GM13977 (cell line): ENCODE measurements at regions not wholly inside any gene's neighbourhood (a gene's known extent, or its start where the extent isn't known, plus 50 kb on each side); places are given as distances from the start of the nearest gene placed in this dataset.

Experiments
- DNase-seq: peaks from one replicate; pipeline ENCODE4 v3.0.0; 2012; ENCODE audit warnings: low spot score
- in situ Hi-C: fragments of 300-500 bp; cut with MboI; formaldehyde crosslinking; loops from one replicate; pipeline ENCODE4 v1.12.0; 2022; ENCODE audit warnings: low sequenced_read_pairs, low pct_unique_long_range_greater_than_20kb, mixed read lengths, inconsistent platforms; ENCODE audit not compliant: unreplicated experiment
- TF ChIP-seq, protein P1 (sequence below): IDR thresholded peaks from 2 replicates; pipeline ENCODE4 v1.5.1; 2012; ENCODE audit warnings: mild to moderate bottlenecking, control low read depth; ENCODE audit not compliant: insufficient read depth; ENCODE audit errors: extremely low read depth, missing control alignments

DNA sequence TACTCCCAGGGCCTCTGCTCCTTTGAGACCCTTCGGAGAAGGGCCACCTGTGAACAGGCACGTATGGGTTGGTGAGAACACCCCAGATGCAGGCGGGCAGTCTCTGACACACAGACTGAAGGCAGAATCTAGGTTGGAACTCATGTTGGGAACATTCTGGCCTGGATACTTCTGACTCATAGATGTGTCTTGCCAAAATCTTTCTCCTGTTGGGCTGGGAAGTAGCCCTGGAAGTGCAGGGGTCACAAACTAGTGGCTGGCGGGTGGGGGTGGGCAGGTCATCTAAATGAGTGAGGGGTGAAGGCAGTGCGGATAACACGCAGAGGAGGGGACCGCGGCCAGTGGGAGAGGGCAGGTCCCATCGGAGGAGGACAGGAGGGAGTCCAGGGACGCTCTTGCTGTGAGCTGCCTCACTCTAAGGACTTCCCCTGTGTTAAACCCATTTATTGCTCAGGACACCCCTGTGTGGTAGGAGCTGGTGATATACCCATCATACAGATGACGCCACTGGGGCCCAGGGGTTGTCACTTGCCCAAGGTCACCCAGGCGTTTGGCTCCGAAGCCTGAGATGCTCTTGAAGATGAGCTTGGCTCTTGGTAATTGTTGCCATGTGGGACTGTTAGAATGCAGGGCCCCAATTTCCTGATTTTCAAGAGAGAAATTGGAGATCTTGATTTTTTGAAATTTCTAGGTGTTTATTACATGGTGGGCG, 181.0 kb downstream of the PTPRU start:
- no peak for DNase-seq
- in situ Hi-C loops = no loop called here
- TF ChIP-seq, protein P1, sequence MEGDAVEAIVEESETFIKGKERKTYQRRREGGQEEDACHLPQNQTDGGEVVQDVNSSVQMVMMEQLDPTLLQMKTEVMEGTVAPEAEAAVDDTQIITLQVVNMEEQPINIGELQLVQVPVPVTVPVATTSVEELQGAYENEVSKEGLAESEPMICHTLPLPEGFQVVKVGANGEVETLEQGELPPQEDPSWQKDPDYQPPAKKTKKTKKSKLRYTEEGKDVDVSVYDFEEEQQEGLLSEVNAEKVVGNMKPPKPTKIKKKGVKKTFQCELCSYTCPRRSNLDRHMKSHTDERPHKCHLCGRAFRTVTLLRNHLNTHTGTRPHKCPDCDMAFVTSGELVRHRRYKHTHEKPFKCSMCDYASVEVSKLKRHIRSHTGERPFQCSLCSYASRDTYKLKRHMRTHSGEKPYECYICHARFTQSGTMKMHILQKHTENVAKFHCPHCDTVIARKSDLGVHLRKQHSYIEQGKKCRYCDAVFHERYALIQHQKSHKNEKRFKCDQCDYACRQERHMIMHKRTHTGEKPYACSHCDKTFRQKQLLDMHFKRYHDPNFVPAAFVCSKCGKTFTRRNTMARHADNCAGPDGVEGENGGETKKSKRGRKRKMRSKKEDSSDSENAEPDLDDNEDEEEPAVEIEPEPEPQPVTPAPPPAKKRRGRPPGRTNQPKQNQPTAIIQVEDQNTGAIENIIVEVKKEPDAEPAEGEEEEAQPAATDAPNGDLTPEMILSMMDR = no peak

DNA sequence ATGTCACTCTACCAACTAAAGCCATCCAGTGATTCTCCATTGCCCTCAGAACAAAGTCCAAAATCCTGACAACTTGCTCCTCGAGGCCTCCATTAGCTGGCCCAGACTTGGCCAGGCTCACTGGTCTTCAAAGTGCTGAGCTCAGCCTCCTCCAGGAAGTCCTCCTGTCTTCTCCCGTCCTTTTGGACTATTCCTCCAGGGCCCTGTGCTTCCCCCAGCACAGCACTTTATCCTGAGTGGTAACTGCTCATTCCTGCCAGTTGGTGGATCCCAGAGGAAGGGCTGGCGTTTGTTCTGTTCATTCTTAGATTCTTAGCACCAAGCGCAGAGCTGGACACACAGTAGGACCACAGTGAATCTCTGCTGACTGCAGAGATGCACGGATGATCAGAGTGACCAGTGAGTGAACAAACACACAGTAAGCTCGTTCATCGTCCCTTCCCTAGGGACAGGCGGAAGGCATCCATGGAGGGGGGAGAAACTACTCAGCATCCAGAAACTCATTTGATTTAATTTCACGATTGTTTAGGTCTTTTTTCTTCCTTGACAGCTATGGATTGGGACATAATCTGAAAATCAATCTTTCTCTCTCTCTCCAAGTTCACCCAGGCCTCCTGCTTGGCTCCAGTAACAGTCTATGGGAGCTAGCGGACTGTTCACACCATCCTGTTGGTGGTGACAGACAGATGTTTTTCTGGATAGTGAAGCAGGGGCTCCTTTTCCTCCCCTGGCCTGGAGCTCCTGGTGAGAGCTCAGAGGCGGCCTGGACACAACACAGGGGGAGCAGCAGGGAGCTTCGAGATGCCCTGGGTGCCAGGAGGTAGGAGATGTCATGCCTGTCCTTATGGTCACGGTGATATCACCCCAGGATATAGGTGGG, 180.2 kb downstream of the PTPRU start:
- TF ChIP-seq, protein P1 = no peak
- in situ Hi-C loops = no loop called here
- no peak for DNase-seq

DNA sequence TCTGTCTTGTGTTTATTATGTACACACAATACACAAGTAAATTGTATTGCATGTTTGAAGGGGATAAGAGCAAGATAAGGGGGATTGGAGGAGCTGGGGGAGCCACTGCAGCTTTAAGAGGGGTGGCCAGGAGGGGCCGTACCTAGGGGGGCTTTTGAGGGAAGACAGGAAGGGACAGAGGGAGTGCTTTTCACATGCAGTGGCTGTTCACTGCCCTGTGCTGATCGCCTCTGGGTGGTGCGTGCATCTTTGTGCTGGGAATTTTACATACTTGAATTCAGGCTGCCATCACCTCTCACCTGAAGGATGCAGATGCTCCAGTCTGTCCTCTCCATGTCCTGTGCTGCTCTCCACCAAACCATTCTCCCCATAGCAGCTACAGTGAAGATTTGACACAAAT, 179.5 kb downstream of the PTPRU start:
- TF ChIP-seq, protein P1 = no peak
- no peak for DNase-seq
- in situ Hi-C loops = no loop called here

DNA sequence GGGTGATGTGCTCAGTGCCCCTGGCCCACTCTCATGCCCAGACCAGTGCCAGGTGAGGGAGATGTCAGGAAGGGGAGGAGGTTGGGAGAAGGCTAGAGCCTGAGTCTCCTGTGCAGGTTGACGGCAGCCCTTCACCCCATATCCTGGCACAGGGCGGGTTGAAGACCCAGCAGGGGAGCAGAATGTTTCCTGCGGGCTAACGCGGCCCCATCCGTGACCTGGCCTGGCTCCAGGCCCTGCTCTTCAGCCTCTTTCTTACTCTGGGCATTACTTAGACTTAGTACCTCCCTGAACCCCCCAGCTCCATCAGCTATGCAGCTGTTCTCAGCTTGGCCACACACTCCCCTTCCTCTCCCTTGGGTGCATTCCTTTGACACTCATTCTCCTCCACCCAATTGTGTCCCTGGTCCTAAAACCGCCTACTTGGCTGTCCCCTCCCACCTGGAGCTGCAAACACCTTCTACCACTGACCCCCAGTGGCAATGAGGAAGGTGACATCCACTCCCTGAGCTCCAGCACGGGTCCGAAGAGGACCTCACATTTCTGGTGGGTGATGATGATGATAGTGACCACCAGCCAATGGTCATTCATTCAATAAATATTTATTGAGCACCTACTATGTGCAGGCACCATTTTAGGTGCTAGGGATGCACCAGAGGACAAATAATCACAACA, 179.0 kb downstream of the PTPRU start:
- TF ChIP-seq, protein P1 = peak; percentile 20
- no peak for DNase-seq
- in situ Hi-C loops = no loop called here

DNA sequence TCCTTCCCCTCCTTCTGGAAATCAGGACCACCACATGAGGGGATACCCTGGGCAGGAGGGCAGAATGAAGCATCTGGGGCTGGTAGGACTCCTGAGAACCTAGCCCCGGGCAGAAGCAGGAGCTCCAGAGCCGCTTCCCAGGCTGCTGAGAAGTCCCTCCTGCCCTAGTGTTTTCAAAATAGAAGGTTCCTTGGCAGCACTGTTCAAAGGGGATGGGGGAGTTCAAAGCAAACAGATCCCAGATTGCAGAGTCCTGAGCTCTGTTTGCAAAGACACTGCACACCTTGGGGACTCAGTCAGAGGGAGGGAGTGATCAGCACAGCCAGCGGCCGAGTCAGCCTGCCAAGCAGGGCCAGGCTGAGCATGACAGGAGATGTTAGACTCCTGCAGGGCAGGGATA, 177.8 kb downstream of the PTPRU start:
- TF ChIP-seq, protein P1 = no peak
- in situ Hi-C loops = no loop called here
- DNase-seq = no peak

DNA sequence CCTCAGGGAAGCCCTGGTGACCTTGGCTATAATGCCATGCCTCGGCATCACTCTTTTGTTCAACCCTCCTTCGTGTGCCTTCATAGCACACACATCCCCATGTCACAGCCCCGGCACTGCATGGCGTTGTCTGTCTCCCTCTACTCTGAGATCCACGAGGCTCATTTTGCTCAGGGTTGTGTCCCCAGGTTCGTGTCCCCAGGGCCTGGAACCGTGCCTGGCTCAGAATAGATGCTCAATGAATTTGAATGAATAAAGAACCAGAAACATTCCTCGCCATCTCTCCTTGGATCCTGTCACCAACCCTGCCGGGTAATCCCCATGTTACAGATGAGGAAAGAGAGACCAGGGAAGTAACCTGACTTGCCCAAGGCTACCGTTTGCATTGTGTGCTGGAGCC, 177.3 kb downstream of the PTPRU start:
- TF ChIP-seq, protein P1 = no peak
- in situ Hi-C loops = no loop called here
- DNase-seq = no peak
